Activated CD4-positive, alpha-beta T cell treated with anti-CD3 and anti-CD28 coated beads, Interleukin-10, Interleukin-2, amounts not matched to agents 100 ng/mL and 50 ng/mL, durations not matched to agents 16 hours and 8 hours (primary cell): ENCODE measurements at regions not wholly inside any gene's neighbourhood (a gene's known extent, or its start where the extent isn't known, plus 50 kb on each side); places are given as distances from the start of the nearest gene placed in this dataset.
A peak's percentile ranks its signal among the peaks of the same experiment; 100 is the strongest.
"Not testable (repeated sequence)": the region's sequence is repeated elsewhere in the genome, so short reads cannot be mapped to it uniquely, and the experiment has no call there.

Source experiments
- DNase-seq: peaks from one replicate; pipeline ENCODE4 v3.0.0-alpha.2; 2020

DNA sequence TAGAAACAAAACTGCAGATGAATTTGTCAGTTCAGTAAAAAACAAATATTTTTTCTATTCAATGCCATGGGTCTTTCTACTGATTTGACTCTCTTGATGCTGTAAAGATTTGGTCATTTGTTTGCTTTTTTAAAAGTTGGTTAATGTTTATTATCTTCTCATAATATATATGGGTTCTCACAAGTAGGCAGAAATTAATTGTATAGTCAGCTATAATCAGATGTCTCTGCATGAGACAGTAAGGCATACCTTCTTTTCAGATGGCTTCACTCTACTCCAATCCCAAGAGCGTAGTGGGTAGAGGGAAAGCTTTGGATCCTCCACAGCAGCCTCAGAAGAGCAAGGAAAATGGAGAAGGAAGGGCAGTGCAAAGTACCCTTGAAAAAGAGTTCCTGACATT, 1202.9 kb upstream of the CELF4 start:
- no peak for DNase-seq

DNA sequence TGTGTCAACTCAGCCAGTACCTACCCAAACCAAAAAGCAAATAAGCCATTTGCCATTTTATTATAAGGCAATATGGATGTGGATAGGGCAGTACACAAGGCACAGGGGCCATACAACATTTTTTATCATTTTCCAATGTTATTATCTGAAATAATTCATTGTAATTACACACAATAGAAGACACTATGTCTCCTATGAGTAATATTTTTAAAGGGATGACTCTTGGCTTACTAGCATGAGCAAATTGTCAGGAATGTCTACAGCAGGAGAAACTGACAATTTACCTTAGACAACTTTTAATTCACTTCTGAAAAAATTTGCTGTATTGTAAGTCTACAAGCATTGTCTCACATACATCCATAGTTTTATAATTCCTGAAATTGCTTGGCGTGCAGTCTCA, 1193.9 kb upstream of the CELF4 start:
- no peak for DNase-seq

DNA sequence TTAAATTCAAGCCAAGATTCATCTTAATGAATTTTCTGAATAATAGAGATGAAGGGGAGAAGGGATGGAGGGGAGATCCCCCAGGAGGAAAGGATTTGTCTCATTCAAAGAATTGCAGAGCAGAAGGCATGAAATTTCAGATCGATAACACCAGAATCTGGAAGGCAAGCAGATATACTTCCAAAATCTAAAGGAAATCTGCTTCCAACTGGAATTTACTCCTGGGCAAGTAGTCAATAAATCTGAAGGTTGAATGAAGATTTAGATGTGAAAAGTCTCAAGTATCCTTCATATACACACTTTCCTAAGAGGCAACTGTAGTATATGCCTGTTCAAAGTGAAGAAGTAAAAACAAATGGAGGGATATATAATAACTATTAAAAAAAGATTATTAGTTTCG, 1190.8 kb upstream of the CELF4 start:
- no peak for DNase-seq

DNA sequence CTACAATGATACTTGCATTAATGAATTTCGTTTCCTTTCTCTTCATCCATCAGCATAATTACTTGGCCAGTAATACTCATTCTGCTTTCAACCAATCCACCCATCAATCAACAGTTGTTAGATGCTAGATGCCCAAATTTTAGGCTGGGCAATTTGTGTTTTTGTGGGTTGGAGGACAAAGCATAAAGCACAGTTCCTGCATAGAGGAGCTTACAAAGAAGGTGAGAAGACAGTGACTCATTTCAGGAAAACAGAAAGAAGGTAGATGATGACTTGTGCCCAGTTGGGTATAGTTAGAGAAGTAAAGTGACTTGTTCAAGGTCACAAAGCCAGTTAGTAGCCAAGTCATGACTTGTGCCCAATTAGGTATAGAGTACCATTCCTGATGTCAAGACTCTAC, 1186.8 kb upstream of the CELF4 start:
- peak; percentile 60 for DNase-seq

DNA sequence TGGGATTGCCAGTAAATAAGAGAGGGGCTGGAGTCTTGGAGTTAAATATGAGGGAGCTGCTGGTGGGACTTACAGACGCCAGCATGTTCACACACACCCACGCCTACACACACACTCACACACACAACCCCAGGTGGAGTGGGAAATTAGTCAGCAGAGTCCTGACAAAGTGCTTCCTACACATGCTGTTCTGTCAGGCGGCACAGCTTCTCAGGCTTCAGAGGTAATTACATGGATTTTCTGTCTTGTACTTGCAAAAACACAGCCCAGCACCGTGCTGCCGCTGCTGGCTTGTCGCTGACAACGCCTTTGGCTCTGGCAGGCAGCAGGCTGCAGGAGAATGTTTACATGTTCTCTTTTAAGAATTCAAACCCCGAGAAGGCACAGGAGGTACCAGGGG, 1186.3 kb upstream of the CELF4 start:
- peak; percentile 56 for DNase-seq

DNA sequence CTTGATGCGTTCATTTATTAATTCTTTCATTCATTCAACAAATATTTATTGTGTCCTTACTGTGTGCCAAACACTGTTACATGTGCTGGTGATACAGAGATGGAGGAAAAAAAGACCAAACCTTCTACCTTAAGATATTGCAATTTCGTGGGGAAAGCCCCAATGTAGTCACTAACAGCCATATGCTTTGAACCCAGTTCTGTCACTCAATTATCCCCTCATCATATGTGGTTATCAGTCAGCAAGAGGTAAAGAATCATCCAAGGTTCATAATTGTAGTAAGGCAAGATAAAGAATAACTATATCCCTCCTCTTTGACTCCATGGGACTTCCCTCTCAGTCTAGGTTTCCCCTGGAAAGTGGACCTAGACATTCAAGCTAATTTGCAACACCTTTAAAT, 1185.6 kb upstream of the CELF4 start:
- peak; percentile 4 for DNase-seq

DNA sequence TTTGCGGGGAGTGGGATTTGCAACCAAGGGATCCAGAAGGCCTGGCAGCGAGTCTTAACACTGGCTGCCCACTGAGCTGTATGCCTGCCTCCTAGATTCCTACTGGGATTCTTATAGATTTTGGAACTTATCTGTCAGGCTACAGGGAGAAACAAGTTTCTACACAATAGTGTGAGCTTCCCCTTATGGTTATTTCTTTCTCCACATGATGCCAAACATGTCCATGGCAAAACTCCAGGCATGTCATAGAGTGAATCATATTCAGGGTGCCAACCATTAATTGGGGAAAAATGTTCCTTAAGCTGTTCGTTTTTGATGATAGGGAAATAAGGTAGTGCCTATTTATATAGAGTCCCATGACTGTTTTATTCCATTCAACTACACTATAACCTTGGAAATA, 1185.2 kb upstream of the CELF4 start:
- DNase-seq: no peak

DNA sequence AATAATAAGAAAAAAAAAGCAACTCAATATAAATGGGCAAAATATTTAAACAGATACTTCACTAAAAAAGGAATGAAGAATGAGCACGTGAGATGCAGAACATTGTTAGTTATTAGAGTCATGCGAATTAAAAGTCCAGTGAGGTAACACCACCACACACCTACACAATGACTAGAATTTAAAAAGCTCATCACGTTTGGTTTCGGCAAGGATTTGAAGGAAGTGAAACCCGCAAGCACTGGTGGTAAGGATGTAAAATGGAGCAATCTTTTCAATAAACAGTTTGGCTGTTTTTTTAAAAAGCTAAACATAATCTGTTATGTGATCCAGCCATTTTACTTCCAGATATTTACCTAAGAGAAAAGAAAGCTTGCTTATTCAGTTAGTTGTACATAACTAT, 1181.6 kb upstream of the CELF4 start:
- DNase-seq: no peak

DNA sequence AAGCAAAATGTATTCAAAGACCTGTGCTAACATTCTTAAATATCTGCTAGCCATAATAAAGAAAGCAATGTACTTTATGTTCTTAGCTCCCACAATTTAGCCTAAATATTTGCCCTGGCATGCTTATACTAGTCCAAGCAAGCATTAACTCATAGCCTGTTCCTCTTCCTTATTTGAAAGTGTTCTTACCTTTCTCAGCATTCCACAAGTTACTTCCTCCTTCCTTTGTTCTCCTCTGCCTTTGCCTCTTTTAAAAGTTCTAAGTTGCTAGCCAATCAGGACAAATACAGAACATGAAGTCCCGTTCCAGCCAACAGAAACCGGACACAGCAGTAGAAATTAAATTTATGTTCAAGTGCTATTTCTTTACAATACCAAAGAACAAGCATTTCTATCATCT, 1154.6 kb upstream of the CELF4 start:
- DNase-seq: not testable (repeated sequence)

DNA sequence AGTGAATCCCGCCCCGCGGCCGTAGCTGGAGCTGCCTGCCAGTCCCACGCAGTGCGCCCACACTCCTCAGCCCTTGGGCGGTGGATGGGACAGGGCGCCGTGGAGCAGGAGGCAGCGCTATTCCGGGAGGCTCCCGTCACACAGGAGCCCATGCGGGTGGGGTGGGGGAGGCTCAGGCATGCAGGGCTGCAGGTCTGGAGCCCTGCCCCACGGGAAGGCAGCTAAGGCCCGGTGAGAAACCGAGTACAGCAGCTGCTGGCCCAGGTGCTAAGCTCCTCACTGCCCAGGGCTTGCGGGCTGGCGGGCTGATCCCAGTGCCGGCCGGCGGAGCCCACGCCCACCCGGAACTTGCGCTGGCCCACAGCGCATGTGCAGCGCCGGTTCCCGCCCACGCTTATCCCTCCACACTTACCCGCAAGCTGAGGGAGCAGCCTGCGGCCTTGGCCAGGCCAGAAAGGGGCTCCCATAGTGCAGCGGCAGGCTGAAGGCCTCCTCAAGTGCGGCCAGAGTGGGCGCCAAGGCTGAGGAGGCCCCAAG, 1152.8 kb upstream of the CELF4 start:
- no peak for DNase-seq

DNA sequence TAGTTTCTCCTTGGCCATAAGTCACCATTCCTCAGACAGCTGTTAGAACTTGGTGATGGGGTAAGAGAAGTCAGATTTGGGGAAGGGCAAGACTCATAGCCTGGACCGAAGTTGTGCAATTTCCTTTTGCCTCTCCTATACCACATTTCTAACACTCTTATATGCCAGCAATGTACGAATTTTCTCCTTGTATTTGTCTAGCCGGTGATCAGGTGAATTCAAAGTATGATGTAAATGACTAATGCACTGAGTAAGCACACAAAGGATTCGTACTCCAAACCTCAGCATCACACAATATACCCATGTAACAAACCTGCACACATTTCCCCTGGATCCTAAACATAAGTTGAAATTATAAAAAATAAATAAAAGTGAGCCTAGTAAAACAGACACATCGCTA, 1143.5 kb upstream of the CELF4 start:
- DNase-seq: no peak

DNA sequence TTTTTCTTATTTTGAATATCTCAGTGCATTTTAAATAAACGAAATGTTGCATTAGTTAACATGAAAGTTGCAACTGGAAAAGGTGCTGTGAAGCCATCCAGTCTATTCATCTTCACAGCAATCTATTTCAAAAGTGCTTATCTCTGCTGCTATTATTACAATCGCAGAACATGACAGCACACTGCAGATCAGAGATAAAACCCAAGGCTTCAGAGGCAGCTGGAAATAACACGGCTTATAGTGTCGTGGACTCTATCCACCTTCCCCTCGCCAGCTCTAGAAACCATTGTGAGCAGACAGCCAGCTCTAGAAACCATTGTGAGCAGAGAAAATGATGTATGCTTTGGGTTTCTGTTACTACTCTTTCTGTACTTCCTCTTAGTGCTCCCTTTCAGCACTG, 1140.8 kb upstream of the CELF4 start:
- no peak for DNase-seq

DNA sequence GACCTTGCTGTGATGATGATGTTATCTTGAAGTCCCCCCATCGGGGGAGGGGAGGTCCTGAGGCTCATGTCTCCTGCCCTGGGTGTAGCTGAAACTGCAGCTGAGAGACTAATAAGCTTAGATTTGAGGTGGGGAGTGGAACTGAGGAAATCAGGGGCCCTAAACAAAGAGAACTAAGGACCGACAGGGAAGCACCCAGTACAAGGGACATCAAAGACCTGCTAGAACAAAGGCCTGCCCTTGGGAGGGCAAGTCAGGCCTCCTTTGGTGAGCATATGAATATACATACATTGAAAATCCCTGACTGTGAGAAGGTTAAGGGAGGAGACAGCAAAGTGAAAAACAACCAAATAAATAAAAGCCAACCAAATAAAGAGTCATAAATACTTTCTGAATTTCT, 1132.5 kb upstream of the CELF4 start:
- no peak for DNase-seq

DNA sequence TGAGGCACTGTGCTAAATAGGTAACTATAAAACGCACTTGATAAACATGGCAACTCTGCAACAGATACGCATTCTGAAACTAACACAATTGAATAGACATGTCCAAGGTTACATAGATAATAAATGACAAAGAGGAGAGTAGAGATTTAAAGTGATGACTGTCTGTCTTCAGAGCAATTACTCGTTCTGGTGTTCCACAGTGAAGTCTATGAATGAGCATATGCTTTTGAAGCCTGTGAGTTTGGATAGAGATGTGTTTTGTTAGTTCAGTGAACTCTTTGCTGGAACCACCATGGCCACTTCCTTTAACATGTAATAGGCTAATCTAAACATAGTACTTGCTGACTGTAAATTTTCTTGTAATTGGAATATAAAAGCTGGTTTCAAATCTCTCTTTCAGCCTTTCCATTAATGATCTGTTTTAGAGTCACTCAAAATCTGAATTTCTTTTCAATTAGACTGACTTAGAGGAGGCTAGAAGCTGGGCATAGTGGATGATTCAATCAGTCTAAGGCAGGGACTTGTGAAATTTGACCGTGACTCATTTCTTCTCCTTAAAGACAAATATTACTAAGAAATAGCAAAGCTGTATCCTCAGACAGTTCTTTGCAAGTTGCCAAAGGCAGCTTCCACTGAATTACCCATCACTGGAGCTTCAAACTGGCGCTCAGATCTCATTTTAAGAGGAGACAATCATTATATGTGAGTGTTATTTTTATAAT, 1130.1 kb upstream of the CELF4 start:
- peak; percentile 61 for DNase-seq

DNA sequence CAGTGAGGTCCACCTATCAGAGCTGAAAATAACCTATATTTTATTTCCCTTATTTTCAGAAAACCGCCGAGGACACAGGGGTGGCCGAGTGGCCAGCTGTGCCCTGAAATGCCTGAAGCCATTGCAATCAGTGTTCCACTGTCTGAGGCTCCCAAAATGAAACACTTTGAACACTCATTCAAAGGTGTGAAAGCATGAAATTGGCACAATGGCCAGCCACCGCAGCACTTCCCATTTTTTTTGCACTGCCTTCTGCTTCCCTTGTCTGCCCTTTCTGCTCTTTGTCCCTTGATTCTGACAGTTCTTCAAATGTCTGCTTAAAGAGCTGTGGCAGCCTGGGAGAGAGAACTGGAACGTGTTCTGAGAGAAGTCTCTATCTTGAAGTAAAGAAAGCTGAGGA, 1127.5 kb upstream of the CELF4 start:
- DNase-seq: no peak

DNA sequence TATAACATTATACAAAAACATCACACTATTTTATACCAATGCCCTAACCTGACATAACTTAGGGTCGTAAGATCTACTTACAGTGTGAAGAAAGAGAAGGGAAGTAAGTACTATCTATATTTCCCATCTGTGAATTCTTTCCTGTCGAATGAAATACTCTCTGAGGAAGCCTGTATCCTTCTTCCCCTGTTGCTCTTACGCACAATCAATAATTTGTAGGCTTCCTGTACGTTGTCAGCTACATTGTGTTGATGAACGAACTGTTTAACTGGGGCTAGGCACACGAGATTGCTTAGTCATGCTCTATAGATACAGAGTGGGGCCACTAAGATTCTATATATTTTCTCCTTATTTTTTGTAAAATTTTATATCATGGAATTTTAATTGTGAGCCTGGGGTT, 1125.0 kb upstream of the CELF4 start:
- no peak for DNase-seq

DNA sequence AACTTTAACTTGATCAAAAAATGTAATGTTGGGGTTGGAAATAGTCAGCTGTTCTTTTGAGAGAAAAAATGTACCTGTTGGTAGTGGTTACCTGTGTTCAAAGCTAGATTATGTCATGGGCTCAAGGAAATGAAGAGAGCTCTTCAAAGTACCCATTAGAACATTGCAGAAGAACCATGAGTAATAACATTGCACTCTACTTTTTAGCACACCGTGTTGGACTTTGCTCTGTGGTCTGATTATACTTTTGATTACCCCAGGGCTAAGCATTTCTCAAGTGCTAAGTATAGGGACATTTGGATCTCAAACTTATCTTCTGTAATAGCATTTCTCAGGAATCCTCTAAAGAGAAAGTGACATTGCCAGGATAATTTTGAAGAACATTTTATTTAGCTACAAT, 1122.8 kb upstream of the CELF4 start:
- no peak for DNase-seq

DNA sequence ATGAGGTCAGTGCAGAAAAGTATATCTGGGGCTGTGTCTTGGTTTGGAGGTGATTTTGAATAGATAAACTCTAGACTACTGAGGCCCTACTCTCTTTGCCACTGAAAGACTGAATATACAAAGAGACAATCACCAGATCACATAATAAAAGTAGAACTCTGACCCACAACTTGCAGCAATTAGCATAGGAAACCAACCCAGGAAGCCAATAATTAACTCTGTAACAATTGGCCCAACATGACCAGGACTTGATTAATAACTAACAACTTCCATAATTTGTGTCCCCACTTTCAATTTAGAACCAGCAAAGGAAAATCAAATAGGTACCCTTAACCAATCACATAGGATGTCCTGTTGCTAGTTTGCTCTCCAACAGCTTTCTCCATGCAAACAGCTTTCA, 1104.9 kb upstream of the CELF4 start:
- DNase-seq: no peak

DNA sequence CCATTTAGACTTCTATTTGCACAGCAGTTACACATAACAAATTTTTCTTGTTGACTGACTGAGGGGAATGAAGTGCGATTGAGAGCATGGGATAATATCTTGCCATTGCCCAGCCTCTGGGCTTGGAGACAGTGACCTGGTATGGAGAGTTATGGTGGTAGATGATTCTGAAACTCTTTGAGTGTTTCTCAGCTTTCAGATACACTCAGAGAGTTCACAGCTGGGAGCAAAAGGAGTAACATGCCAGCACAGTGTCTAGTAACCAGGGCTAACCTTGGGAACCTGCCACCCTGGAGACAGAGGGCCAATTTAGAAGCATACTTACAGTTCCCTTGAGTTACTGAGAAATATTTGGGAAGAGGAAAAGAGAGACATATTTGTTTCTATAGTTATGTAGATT, 1099.3 kb upstream of the CELF4 start:
- no peak for DNase-seq

DNA sequence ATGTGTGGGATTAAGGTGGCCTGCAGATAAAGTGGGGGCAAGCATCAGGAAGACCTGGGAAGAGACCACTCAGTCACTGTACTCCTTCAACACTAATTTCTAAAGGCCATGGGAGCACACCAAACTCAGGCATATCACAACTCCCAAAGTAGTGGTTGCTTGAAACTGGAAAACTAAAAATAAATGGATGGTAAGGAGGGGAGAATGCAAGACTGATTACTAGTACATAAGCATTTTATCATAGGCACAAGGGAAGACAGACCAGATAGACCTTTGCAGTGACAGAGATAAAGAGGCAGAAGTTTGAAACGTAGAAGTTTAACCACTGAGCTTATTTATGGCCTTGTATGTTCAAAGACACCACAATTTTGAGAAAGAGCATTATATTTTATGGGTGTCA, 1098.1 kb upstream of the CELF4 start:
- no peak for DNase-seq

DNA sequence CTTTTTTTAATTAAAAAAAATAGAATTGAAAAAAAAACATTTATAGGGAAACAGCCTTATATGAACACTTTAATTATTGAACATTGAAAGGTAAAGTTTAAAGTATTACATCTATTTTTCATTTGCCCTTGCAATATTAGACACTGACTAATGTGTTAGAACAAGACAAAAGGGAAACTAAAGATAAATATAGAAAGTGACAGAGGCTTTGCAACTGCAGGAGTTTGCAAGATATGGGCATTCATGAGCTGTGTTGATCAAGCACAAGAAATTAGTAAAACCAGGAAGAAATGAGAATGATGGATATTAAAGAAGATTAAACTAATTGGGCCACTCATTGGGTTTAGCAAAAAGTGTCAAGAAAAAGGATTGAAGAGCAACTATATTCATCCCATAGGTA, 1097.7 kb upstream of the CELF4 start:
- DNase-seq: no peak

DNA sequence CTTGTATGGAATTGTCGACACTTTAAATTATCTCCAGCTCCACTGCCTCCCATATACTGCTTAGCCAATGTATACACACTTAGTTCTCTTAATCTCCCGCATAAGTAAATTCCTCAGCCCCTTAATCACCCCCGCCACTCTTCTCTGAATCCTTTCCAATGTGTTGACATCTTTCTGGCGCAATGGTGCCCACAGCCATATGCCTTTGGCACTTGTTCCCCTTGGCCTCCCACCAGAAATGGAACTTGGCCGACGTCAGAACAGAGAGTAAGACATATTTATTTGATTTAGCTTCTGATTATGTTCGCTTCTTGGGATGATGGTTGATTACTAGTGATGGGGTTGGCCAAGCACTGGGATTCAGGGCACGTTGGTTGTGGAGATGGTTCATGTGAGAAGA, 1089.3 kb upstream of the CELF4 start:
- DNase-seq: no peak

DNA sequence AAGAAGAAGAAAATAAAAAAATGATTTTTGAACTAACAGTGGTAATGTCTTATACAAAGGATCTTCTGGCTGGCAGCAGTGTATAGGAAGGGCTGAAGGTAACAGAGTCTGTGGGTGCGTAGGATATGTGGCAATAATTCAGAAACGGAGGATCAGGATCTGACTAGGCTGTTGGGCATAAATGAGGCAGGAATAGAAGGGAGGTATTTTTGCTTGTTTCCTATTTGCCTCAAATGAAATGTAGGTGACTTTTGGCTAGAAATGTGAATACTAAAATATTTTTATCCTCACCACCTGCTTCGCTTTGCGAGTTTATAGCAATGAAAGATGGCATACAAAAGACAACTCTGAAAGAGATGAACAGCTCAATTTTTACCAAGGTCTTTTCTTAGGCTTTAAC, 1086.1 kb upstream of the CELF4 start:
- DNase-seq: no peak

DNA sequence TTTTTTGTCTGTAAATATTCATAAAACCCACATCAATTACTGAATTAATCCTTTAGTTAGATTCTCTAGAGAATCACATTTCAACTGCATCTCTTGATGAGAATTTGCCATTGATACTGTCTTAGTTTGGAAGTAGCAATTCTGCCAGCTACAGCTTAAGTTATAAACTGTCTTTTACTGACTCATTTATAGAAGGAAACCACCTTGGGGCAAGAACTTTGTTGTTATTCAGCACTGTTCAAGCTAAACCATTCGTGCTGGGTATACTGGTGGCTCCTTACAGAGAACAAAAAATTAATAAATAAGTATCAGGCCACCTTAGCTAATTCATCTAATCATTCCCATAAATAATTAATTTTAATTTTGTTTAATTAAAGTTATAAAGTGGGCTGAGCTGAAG, 1082.6 kb upstream of the CELF4 start:
- DNase-seq: no peak

DNA sequence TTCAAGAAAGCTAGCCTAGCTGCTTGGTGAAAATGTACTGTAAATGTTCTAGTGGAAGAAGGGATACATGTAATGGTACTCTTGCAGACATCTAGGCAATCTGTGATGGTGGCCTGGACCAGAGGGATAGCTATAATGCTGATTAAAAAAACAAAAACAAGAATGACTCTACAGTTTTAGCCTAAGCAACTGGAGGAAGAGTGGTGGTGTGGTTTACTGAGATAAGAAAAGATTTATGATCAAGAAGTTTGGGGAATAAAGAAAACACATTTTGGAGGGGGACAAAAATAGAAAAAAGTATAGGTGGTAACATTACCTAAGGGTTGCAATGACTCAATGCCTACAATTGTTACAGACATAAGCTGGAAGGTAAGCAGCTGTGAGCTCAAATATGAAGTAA, 1080.7 kb upstream of the CELF4 start:
- no peak for DNase-seq
